ENCODE measurements at regions not wholly inside any gene's neighbourhood (a gene's known extent, or its start where the extent isn't known, plus 50 kb on each side); places are given as distances from the start of the nearest gene placed in this dataset.

DNA sequence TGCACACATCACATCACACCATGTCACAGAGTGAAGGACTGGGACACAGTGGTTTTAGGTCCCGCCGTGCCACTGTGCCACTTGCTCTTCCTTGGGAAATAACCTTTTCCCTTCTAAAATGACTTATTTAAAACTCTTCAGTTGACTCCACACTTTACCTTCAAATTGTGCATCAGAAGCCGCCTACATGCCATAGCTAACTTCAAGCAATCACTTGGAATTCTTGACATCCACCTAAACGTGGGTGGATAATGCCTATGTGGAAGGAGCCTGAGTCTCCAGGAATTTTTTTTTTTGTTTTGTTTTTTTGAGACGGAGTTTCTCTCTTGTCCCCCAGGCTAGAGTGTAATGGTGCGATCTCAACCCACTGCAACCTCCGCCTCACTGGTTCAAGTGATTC is 777.4 kb upstream of the TENM3 start:
- no peak for TF ChIP-seq POLR2A (IDR thresholded peaks at IDR 0.05; ENCODE audit: low read depth, low read length)
- FAIRE-seq (no peak), DNase-seq (ENCODE audit: insufficient read length, low spot score) (no peak)

DNA sequence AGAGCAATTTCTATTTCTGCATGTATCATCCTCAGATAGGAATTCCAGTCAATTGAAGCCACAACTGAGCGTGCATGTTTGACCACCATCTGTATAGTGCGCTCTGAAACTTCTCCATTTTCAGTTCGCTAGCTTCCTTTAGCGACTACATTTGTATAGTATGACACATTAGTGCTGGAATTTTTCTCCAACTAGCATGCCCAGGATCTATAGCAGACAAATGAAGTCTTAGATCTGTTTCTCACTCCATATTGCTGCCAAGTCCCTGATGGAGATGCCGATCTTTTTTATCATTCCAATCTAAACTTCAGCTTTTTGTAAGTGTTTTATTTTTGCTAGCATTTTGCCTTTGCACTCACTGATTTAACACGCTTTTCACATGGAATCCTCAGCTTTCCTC is 774.8 kb upstream of the TENM3 start:
- no peak for DNase-seq (ENCODE audit: insufficient read length, low spot score)
- no peak for FAIRE-seq
- TF ChIP-seq POLR2A (IDR thresholded peaks at IDR 0.05; ENCODE audit: low read depth, low read length), result no peak

GRCh38 chr4:181470306-181470705 is 772.9 kb upstream of the TENM3 start:
- no peak for FAIRE-seq
- TF ChIP-seq POLR2A (IDR thresholded peaks at IDR 0.05; ENCODE audit: low read depth, low read length), result no peak
- no peak for DNase-seq (ENCODE audit: insufficient read length, low spot score)

- FAIRE-seq (no peak), DNase-seq (ENCODE audit: insufficient read length, low spot score) (no peak)
- TF ChIP-seq POLR2A (IDR thresholded peaks at IDR 0.05; ENCODE audit: low read depth, low read length), result no peak
Observed at GRCh38 chr4:181475359-181475758, 767.8 kb upstream of the TENM3 start.

- no peak for FAIRE-seq
- no peak for TF ChIP-seq POLR2A (IDR thresholded peaks at IDR 0.05; ENCODE audit: low read depth, low read length)
- DNase-seq (ENCODE audit: insufficient read length, low spot score), result no peak
Observed at GRCh38 chr4:181475781-181476507, 767.3 kb upstream of the TENM3 start.

GRCh38 chr4:181476508-181476890 is 766.7 kb upstream of the TENM3 start:
- no peak for DNase-seq (ENCODE audit: insufficient read length, low spot score)
- no peak for FAIRE-seq
- no peak for TF ChIP-seq POLR2A (IDR thresholded peaks at IDR 0.05; ENCODE audit: low read depth, low read length)

- TF ChIP-seq POLR2A (IDR thresholded peaks at IDR 0.05; ENCODE audit: low read depth, low read length), result no peak
- no peak for DNase-seq (ENCODE audit: insufficient read length, low spot score)
- FAIRE-seq, result no peak
Observed at GRCh38 chr4:181477591-181477990, 765.6 kb upstream of the TENM3 start.

DNA sequence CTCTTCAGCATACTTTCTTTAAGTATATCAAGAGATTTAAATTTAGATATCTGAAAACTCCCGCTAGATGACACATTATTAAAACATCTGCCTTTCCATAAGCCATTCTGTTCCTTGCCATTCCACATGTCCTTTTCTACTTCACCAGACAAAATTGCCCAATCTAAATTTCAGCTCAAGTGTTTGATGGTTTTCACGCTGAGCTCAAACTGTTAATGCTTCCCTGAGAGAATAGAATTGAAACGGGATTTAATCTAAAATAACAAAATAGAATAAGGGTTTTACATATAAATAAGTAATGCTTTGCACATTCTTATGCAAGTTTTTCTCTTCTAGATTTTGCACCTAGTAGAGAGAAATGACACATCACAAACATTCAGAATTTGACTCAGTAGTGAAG is 764.5 kb upstream of the TENM3 start:
- DNase-seq (ENCODE audit: insufficient read length, low spot score), result no peak
- TF ChIP-seq POLR2A (IDR thresholded peaks at IDR 0.05; ENCODE audit: low read depth, low read length), result no peak
- no peak for FAIRE-seq

DNA sequence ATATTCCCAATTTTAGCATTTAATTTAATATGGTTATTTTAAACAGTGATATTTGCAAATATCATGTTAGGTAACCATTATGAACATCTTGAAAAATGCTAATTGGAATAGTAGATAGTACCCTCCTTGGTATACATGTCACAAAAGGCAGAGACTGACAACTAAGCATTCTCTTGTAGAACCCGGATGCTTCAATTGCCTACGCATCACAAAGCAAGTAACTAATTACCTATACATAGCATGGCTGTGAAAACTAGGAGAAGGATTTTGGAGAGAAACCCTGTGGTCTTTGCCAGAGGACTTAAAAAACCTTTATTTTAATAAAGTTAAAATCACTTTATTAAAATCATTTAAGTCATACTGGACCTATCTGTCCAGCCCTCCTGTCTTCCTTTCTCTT is 764.1 kb upstream of the TENM3 start:
- no peak for TF ChIP-seq POLR2A (IDR thresholded peaks at IDR 0.05; ENCODE audit: low read depth, low read length)
- DNase-seq (ENCODE audit: insufficient read length, low spot score) (no peak), FAIRE-seq (no peak)

GRCh38 chr4:181484396-181484795 is 758.8 kb upstream of the TENM3 start:
- FAIRE-seq (no peak), DNase-seq (ENCODE audit: insufficient read length, low spot score) (no peak)
- no peak for TF ChIP-seq POLR2A (IDR thresholded peaks at IDR 0.05; ENCODE audit: low read depth, low read length)

DNA sequence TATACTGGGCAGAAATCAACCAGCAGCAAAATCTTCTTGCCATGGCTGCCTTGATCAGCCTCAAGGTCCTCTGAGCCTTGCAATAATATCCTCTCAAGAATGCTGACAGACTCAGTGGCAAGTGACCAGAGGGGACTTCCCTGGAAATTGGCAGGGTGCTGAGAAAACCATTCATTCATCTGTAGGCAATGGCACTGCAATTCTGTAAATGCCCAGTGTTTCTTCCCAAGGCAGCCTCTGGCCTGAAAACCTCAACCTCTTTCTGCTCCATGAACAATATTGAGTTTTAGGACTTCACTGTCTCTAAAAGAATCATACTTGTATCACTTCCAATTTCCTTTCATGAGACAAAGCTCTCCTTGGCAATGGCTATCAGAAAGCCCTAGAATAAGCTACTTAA is 754.3 kb upstream of the TENM3 start:
- TF ChIP-seq POLR2A (IDR thresholded peaks at IDR 0.05; ENCODE audit: low read depth, low read length), result no peak
- DNase-seq (ENCODE audit: insufficient read length, low spot score) (no peak), FAIRE-seq (no peak)

DNA sequence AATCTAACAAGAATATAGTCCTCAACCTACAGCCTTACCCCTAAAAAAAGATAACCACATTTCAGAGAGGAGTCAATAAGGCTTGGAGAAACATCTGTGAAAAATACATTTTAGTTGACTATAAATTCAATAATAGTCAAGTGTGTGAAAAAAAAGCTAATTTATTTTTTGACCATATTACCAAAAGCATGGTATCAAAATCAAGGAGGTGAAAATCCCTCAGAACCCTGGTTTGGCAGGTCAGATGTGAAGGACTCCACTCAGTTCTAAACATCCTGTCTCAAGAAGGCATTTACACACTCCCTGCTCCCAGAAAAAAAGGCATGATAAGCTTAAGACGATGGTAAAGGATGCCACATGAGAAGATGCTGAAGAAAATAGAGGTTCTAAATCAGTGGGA is 745.1 kb upstream of the TENM3 start:
- no peak for FAIRE-seq
- DNase-seq (ENCODE audit: insufficient read length, low spot score), result no peak
- no peak for TF ChIP-seq POLR2A (IDR thresholded peaks at IDR 0.05; ENCODE audit: low read depth, low read length)

DNA sequence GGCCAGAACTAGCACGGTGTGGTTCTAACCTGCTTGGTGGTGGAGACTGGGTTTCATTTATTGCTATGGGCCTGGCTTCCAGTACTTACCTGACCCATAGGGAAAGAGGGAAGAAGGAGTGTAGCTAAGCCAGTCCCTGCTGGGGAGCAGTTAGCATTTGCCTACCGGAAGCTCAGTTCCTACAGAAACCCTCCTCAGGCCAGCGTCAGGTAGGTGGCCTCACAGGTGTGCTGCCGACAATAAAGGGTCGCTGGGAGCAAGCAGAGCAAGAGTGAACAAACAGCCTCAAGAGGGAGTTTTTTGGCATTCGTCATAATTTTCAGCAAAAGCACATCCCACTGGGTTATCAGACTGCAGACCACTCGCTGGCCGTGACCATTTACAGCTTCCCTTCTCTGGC is 740.6 kb upstream of the TENM3 start:
- no peak for DNase-seq (ENCODE audit: insufficient read length, low spot score)
- FAIRE-seq, result no peak
- TF ChIP-seq POLR2A (IDR thresholded peaks at IDR 0.05; ENCODE audit: low read depth, low read length), result no peak

- no peak for TF ChIP-seq POLR2A (IDR thresholded peaks at IDR 0.05; ENCODE audit: low read depth, low read length)
- DNase-seq (ENCODE audit: insufficient read length, low spot score) (no peak), FAIRE-seq (no peak)
Observed at GRCh38 chr4:181503687-181504390, 739.4 kb upstream of the TENM3 start.

DNA sequence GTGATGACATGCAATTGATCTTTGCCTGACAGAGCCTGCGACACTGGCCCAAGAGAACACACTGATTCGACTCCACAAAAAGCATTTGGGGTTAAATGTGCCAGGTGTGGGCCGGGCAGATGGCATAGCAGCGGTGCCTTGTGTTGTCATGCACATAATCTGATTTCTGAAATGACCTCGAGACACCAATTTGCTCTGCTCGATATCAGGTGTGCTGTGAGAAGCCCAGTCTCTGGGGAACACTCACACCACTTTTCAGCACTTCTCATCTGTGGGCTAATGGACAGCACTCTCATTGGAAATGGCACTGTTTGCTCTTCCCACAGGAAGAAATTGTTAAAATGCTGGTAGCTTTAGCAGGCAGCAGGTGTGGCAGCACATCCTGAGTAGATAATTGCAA is 738.3 kb upstream of the TENM3 start:
- no peak for FAIRE-seq
- TF ChIP-seq POLR2A (IDR thresholded peaks at IDR 0.05; ENCODE audit: low read depth, low read length), result no peak
- DNase-seq (ENCODE audit: insufficient read length, low spot score), result no peak
